Parathyroid adenoma (tissue), 2 donors: ENCODE measurements at regions not wholly inside any gene's neighbourhood (a gene's known extent, or its start where the extent isn't known, plus 50 kb on each side); places are given as distances from the start of the nearest gene placed in this dataset.

Experiments used
- H2AFZ ChIP-seq: fragments of 300-600 bp; sonication (generic); one replicate; pipeline ENCODE4 v1.7.0; 2017; ENCODE audit warnings: antibody characterized with exemption, mild to moderate bottlenecking
- H3K27ac ChIP-seq: fragments of 300-600 bp; sonication (generic); one replicate; pipeline ENCODE4 v1.7.0; 2017
- H3K27me3 ChIP-seq: fragments of 300-600 bp; sonication (generic); one replicate; pipeline ENCODE4 v1.7.0; 2017; ENCODE audit warnings: low read length; ENCODE audit not compliant: control insufficient read depth, insufficient read depth
- H3K36me3 ChIP-seq: fragments of 300-600 bp; sonication (generic); one replicate; pipeline ENCODE4 v1.7.0; 2017; ENCODE audit warnings: low read length; ENCODE audit not compliant: control insufficient read depth, insufficient read depth
- H3K4me1 ChIP-seq: fragments of 300-600 bp; sonication (generic); one replicate; pipeline ENCODE4 v1.7.0; 2017; ENCODE audit warnings: control low read depth
- H3K4me2 ChIP-seq: fragments of 300-600 bp; sonication (generic); one replicate; pipeline ENCODE4 v1.7.0; 2017; ENCODE audit warnings: low read length
- H3K4me3 ChIP-seq: fragments of 300-600 bp; sonication (generic); one replicate; pipeline ENCODE4 v1.7.0; 2017; ENCODE audit warnings: low read depth, low read length
- H3K79me2 ChIP-seq: fragments of 300-600 bp; sonication (generic); one replicate; pipeline ENCODE4 v1.7.0; 2017; ENCODE audit warnings: control low read depth
- H3K9ac ChIP-seq: fragments of 300-600 bp; sonication (generic); one replicate; pipeline ENCODE4 v1.7.0; 2017; ENCODE audit warnings: mild to moderate bottlenecking
- H3K9me3 ChIP-seq: fragments of 300-600 bp; sonication (generic); one replicate; pipeline ENCODE4 v1.7.0; 2017; ENCODE audit warnings: low read length; ENCODE audit not compliant: control insufficient read depth
- CTCF ChIP-seq: fragments of 300-600 bp; sonication (generic); IDR thresholded peaks from one replicate; pipeline ENCODE4 v1.7.0; 2017; ENCODE audit warnings: antibody characterized with exemption, mild to moderate bottlenecking
- donor health status: primary hyperparathyroidism.

GRCh38 chr2:228796386-228796785 lies 474.7 kb downstream of the PID1 start:
- Histone ChIP-seq H3K27me3 (no peaks in the 10 kb centered on the region), H3K4me3 (no peak overlapping the region), H3K79me2 (no peaks in the 10 kb centered on the region), H3K4me1 (no peaks in the 10 kb centered on the region), H3K36me3 (no peaks in the 10 kb centered on the region), H3K9me3 (no peaks in the 10 kb centered on the region), H2AFZ (no peak overlapping the region), H3K9ac (no peak overlapping the region), H3K4me2 (no peak overlapping the region), H3K27ac (no peak overlapping the region)
- no peak for TF ChIP-seq CTCF

- H3K4me2 ChIP-seq = no peak overlapping the region
- no peak for TF ChIP-seq CTCF
- no peak overlapping the region for H2AFZ ChIP-seq
These were observed 478.0 kb downstream of the PID1 start for GRCh38 chr2:228793116-228793515.

GRCh38 chr2:228786901-228787300 lies 484.2 kb downstream of the PID1 start:
- H3K36me3 ChIP-seq = no peaks in the 10 kb centered on the region
- TF ChIP-seq CTCF = no peak
- H3K9me3 ChIP-seq = no peaks in the 10 kb centered on the region
- H3K27ac ChIP-seq = no peak overlapping the region
- no peaks in the 10 kb centered on the region for H3K4me1 ChIP-seq
- no peaks in the 10 kb centered on the region for H3K79me2 ChIP-seq
- H3K9ac ChIP-seq = no peak overlapping the region
- no peaks in the 10 kb centered on the region for H3K27me3 ChIP-seq
- no peak overlapping the region for H3K4me3 ChIP-seq
- H3K4me2 ChIP-seq = no peak overlapping the region
- no peak overlapping the region for H2AFZ ChIP-seq

More at GRCh38 chr2:228793116-228793515, 478.0 kb downstream of the PID1 start:
- Histone ChIP-seq H3K9me3 (no peaks in the 10 kb centered on the region), H3K4me1 (no peaks in the 10 kb centered on the region), H3K27me3 (no peaks in the 10 kb centered on the region), H3K4me3 (no peak overlapping the region), H3K9ac (no peak overlapping the region), H3K36me3 (no peaks in the 10 kb centered on the region), H3K27ac (no peak overlapping the region), H3K79me2 (no peaks in the 10 kb centered on the region)

- no peak overlapping the region for H3K4me2 ChIP-seq
- no peak overlapping the region for H3K4me3 ChIP-seq
- H3K79me2 ChIP-seq = no peaks in the 10 kb centered on the region
- H3K27me3 ChIP-seq = no peaks in the 10 kb centered on the region
- no peak for TF ChIP-seq CTCF
- no peaks in the 10 kb centered on the region for H3K36me3 ChIP-seq
- no peak overlapping the region for H3K9ac ChIP-seq
- no peak overlapping the region for H3K27ac ChIP-seq
- no peaks in the 10 kb centered on the region for H3K9me3 ChIP-seq
- no peaks in the 10 kb centered on the region for H3K4me1 ChIP-seq
- no peak overlapping the region for H2AFZ ChIP-seq
These were observed 488.8 kb downstream of the PID1 start for GRCh38 chr2:228782281-228782680.

- Histone ChIP-seq H3K9ac (no peak overlapping the region), H3K4me2 (no peak overlapping the region), H3K36me3 (no peaks in the 10 kb centered on the region), H2AFZ (no peak overlapping the region), H3K4me1 (no peaks in the 10 kb centered on the region), H3K4me3 (no peak overlapping the region), H3K9me3 (no peaks in the 10 kb centered on the region), H3K79me2 (no peaks in the 10 kb centered on the region), H3K27ac (no peak overlapping the region), H3K27me3 (no peaks in the 10 kb centered on the region)
- TF ChIP-seq CTCF = no peak
These were observed 493.2 kb downstream of the PID1 start for GRCh38 chr2:228777855-228778355.
